Natural killer cell (primary cell): ENCODE measurements at regions not wholly inside any gene's neighbourhood (a gene's known extent, or its start where the extent isn't known, plus 50 kb on each side); places are given as distances from the start of the nearest gene placed in this dataset.

Experiments used
- ATAC-seq, 3 donors: fragments of 150-1000 bp in 2 of 3; fragments of 200-7000 bp in 1 of 3; cut with Tn5 transposase; 1 replicate in 1 of 3; 2 replicates in 2 of 3; pipeline ENCODE4 v1.10.0; 2021; ENCODE audit warnings: mild to moderate bottlenecking in 2 of 3, moderate library complexity in 2 of 3
- DNase-seq, 2 donors: peaks; one replicate each; pipeline versions ENCODE4 v3.0.0 to v3.0.0-alpha.2; 2013 to 2021; ENCODE audit warnings: mixed read lengths in 1 of 2
- H3K27ac ChIP-seq: one replicate; pipeline ENCODE4 v1.5.1; 2013; ENCODE audit warnings: mild to moderate bottlenecking, low read length
- H3K27me3 ChIP-seq: one replicate; pipeline ENCODE4 v1.6.1; 2013; ENCODE audit warnings: low read length; ENCODE audit not compliant: control insufficient read depth, insufficient read depth
- H3K36me3 ChIP-seq: one replicate; pipeline ENCODE4 v1.6.1; 2013; ENCODE audit warnings: low read length; ENCODE audit not compliant: control insufficient read depth, insufficient read depth
- H3K4me1 ChIP-seq: one replicate; pipeline ENCODE4 v1.6.1; 2013; ENCODE audit warnings: low read length; ENCODE audit not compliant: control insufficient read depth, insufficient read depth
- H3K4me3 ChIP-seq: one replicate; pipeline ENCODE4 v1.5.1; 2013; ENCODE audit warnings: low read length
- H3K9me3 ChIP-seq: one replicate; pipeline ENCODE4 v1.6.1; 2013; ENCODE audit warnings: low read length; ENCODE audit not compliant: control insufficient read depth, insufficient read depth
- H3K27ac Mint-ChIP-seq, 2 donors: one replicate each; pipeline ENCODE4 v1.8.0; 2022; ENCODE audit warnings: mild to moderate bottlenecking in 2 of 2, mixed read lengths in 2 of 2, moderate library complexity in 1 of 2
- H3K27me3 Mint-ChIP-seq, 2 donors: one replicate each; pipeline ENCODE4 v1.8.0; 2022; ENCODE audit warnings: low read depth in 2 of 2, mixed read lengths in 2 of 2
- H3K36me3 Mint-ChIP-seq: one replicate; pipeline ENCODE4 v1.8.0; 2022; ENCODE audit warnings: mixed read lengths
- H3K4me1 Mint-ChIP-seq, 2 donors: one replicate each; pipeline ENCODE4 v1.8.0; 2022; ENCODE audit warnings: mixed read lengths in 2 of 2
- H3K4me3 Mint-ChIP-seq: one replicate; pipeline ENCODE4 v1.8.0; 2022; ENCODE audit warnings: mild to moderate bottlenecking, moderate library complexity, mixed read lengths
- H3K9me3 Mint-ChIP-seq, 2 donors: one replicate each; pipeline ENCODE4 v1.8.0; 2022; ENCODE audit warnings: mixed read lengths in 2 of 2
- WGBS: methylation state at CpG from one replicate; pipeline ENCODE4 v1.1.7; 2013; ENCODE audit warnings: missing lambda C conversion rate; ENCODE audit not compliant: insufficient coverage; 5-methylcytosine and 5-hydroxymethylcytosine counted together
- intact Hi-C: fragments of 100-400 bp; cut with micrococcal nuclease; formaldehyde crosslinking; loops from one replicate; pipeline ENCODE4 v1.14.2; 2022
- TF ChIP-seq, protein P1 (sequence below): fragments of 200-600 bp; IDR thresholded peaks from one replicate; pipeline ENCODE4 v1.8.0; 2022; ENCODE audit warnings: antibody characterized with exemption

DNA sequence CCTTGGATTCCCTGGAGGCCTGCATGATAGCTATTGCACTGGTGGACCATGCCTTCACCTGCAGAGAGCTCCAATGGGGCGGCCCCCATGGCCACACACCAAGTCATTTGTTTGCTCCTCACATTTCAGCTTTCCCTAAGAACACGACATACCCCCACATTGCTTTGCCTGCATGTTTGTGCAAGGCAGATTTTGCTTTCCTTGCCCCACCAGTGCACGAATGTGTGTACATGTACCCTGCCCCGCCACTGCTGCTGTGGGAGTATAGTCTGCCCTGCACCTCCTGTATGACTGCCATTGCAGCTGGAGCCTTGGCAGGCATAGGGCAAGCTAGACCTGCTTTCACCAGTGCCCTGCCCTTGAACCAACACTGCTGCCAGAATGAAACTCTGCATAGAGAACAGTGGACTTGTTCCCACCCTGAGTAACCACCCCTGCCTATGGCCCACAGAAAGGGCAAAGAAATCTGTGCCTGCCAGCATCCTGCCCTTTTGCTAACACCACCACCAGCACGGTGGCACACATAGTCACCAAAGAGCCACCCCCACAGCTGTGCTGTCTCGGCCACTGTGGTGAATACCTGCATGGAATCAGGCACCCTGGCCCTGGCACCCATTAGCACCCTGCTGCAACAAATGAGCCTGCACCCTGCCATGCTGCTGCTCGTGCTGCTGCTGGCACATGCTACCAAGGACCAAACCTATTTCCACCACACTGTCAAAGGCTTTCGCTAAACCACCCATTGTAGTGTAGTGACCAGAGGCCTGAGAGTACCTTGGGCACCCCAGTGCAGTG is 661.7 kb upstream of the FAM241A start:
- Histone ChIP-seq H3K27me3 (no peaks in the 10 kb centered on the region), H3K4me1 (no peaks in the 10 kb centered on the region), H3K27ac (no peak overlapping the region), H3K36me3 (no peaks in the 10 kb centered on the region), H3K4me3 (no peak overlapping the region), H3K9me3 (peaks cover 6% of the 10 kb centered on the region)
- Mint-ChIP-seq H3K9me3 (peaks cover 21 to 23% of the 10 kb centered on the region in 2 donors), H3K4me3 (no peak overlapping the region), H3K36me3 (peaks cover 12% of the 10 kb centered on the region), H3K27me3 (no peaks in the 10 kb centered on the region), H3K27ac (no peak overlapping the region), H3K4me1 (no peaks in the 10 kb centered on the region)
- DNase-seq (no peak), ATAC-seq (no peak)
- 82% methylated on average over 8 of the region's 8 CpGs for WGBS
- TF ChIP-seq, protein P1, sequence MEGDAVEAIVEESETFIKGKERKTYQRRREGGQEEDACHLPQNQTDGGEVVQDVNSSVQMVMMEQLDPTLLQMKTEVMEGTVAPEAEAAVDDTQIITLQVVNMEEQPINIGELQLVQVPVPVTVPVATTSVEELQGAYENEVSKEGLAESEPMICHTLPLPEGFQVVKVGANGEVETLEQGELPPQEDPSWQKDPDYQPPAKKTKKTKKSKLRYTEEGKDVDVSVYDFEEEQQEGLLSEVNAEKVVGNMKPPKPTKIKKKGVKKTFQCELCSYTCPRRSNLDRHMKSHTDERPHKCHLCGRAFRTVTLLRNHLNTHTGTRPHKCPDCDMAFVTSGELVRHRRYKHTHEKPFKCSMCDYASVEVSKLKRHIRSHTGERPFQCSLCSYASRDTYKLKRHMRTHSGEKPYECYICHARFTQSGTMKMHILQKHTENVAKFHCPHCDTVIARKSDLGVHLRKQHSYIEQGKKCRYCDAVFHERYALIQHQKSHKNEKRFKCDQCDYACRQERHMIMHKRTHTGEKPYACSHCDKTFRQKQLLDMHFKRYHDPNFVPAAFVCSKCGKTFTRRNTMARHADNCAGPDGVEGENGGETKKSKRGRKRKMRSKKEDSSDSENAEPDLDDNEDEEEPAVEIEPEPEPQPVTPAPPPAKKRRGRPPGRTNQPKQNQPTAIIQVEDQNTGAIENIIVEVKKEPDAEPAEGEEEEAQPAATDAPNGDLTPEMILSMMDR, result no peak
- intact Hi-C loops, result no loop called here

DNA sequence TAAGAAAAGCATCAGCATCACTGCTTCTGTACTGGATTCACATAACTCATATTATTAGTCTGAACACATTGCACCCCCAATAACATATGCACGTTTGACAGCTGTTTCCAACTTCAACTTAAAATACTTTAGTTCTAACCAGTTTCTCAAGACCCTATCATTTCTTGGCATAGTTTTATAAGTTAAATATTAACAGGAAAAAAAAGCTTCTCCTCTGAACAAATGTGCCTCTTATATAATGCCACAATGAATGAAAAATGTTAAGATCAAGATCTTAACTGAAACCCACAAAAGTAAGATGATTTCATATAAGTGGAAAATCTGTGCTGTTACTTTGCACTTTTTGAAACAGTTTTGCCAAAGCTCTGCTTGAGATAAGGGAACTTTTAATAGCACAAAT is 652.8 kb upstream of the FAM241A start:
- WGBS, result 36% methylated on average over 1 of the region's 1 CpG

DNA sequence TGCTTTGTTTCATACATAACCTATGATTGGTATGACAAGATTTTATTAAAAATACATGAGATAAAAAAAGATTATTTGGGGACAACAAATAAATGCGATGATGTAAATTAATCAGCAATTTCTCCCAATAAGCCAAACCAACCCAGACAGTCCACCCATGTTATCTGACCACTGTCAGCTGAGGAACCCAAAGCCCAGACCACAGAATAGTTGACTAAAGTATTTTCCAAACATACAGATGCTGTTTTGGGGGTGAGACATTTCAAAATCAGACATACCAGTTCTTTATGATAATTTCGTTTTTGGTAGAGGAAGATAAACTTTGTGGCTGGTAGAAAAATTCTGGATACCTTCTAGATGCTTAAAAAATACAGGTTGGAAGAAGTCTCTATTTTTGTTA is 650.8 kb upstream of the FAM241A start:
- Mint-ChIP-seq H3K9me3 (peaks cover 0 to 4% of the 10 kb centered on the region in 2 donors), H3K4me3 (no peak overlapping the region), H3K27me3 (no peaks in the 10 kb centered on the region), H3K27ac (no peak overlapping the region), H3K36me3 (no peaks in the 10 kb centered on the region), H3K4me1 (no peaks in the 10 kb centered on the region)
- no peaks in the 10 kb centered on the region for H3K27me3 ChIP-seq
- H3K4me3 ChIP-seq, result no peak overlapping the region
- intact Hi-C loops, result no loop called here
- no peak for ATAC-seq
- no peak for DNase-seq
- H3K9me3 ChIP-seq, result no peaks in the 10 kb centered on the region
- no peak overlapping the region for H3K27ac ChIP-seq
- H3K36me3 ChIP-seq, result no peaks in the 10 kb centered on the region
- no peaks in the 10 kb centered on the region for H3K4me1 ChIP-seq
- TF ChIP-seq, protein P1, result no peak
- 100% methylated on average over 1 of the region's 2 CpGs for WGBS

More for the DNA sequence above, 652.8 kb upstream of the FAM241A start:
- H3K27me3 Mint-ChIP-seq, result no peaks in the 10 kb centered on the region
- H3K9me3 ChIP-seq, result no peaks in the 10 kb centered on the region
- H3K9me3 Mint-ChIP-seq, result peaks cover 6 to 8% of the 10 kb centered on the region in 2 donors
- no peak for DNase-seq
- H3K4me3 Mint-ChIP-seq, result no peak overlapping the region
- no peaks in the 10 kb centered on the region for H3K36me3 Mint-ChIP-seq
- H3K4me3 ChIP-seq, result no peak overlapping the region
- ATAC-seq, result no peak
- H3K36me3 ChIP-seq, result no peaks in the 10 kb centered on the region
- H3K27ac ChIP-seq, result no peak overlapping the region
- no peaks in the 10 kb centered on the region for H3K4me1 Mint-ChIP-seq
- intact Hi-C loops, result no loop called here
- no peaks in the 10 kb centered on the region for H3K27me3 ChIP-seq
- TF ChIP-seq, protein P1, result no peak
- no peaks in the 10 kb centered on the region for H3K4me1 ChIP-seq
- no peak overlapping the region for H3K27ac Mint-ChIP-seq

DNA sequence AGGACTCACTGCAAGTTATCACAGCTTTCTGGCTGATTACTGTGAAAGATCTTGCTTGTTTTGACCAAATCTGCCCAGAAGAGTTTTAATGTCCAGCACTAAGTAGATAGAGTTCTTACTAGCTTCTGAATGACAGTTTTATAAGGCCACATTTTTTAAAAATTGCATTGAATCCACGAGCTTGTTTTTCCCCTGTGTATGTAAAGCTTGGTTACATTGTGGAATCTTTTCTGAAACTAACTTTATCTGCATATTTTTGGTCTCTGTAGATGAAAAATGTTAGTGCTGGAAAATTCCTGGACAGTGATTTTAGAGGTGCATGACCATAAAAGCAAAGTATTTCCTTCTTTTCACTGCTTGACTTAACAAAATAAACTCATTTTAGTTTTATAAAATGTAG is 650.3 kb upstream of the FAM241A start:
- Histone ChIP-seq H3K36me3 (no peaks in the 10 kb centered on the region), H3K27ac (no peak overlapping the region), H3K9me3 (no peaks in the 10 kb centered on the region), H3K4me1 (no peaks in the 10 kb centered on the region), H3K27me3 (no peaks in the 10 kb centered on the region), H3K4me3 (no peak overlapping the region)
- Mint-ChIP-seq H3K4me1 (no peaks in the 10 kb centered on the region), H3K27me3 (no peaks in the 10 kb centered on the region), H3K27ac (no peak overlapping the region), H3K36me3 (no peaks in the 10 kb centered on the region), H3K9me3 (peaks cover 0 to 4% of the 10 kb centered on the region in 2 donors), H3K4me3 (no peak overlapping the region)
- DNase-seq (no peak), ATAC-seq (no peak)
- TF ChIP-seq, protein P1, result no peak
- WGBS, result 63% methylated on average over 1 of the region's 1 CpG
- intact Hi-C loops, result no loop called here
